GM18508 (cell line): ENCODE measurements at regions not wholly inside any gene's neighbourhood (a gene's known extent, or its start where the extent isn't known, plus 50 kb on each side); places are given as distances from the start of the nearest gene placed in this dataset.
A peak's percentile ranks its signal among the peaks of the same experiment; 100 is the strongest.

ENCODE experiments used
- ATAC-seq: cut with Tn5 transposase; IDR thresholded peaks from one replicate; pipeline ENCODE4 v1.9.1; 2021; ENCODE audit warnings: moderate number of reproducible peaks; ENCODE audit not compliant: insufficient read depth, unreplicated experiment

- no peak for ATAC-seq
Observed at GRCh38 chr6:95135182-95135581, 442.2 kb upstream of the MANEA start.

GRCh38 chr6:95142101-95142500 lies 435.2 kb upstream of the MANEA start:
- ATAC-seq: no peak

GRCh38 chr6:95142661-95143335 lies 434.5 kb upstream of the MANEA start:
- ATAC-seq: no peak

- no peak for ATAC-seq
Observed at GRCh38 chr6:95143408-95144180, 433.7 kb upstream of the MANEA start.

GRCh38 chr6:95145457-95145856 lies 431.9 kb upstream of the MANEA start:
- ATAC-seq: no peak

GRCh38 chr6:95159557-95159956 lies 417.8 kb upstream of the MANEA start:
- ATAC-seq: no peak

- no peak for ATAC-seq
Observed at GRCh38 chr6:95169775-95170174, 407.6 kb upstream of the MANEA start.

- no peak for ATAC-seq
Observed at GRCh38 chr6:95175927-95176675, 401.2 kb upstream of the MANEA start.

- no peak for ATAC-seq
Observed at GRCh38 chr6:95185874-95186273, 391.5 kb upstream of the MANEA start.

GRCh38 chr6:95186710-95187109 lies 390.6 kb upstream of the MANEA start:
- ATAC-seq: no peak

GRCh38 chr6:95197590-95197989 lies 379.7 kb upstream of the MANEA start:
- no peak for ATAC-seq

GRCh38 chr6:95203153-95203754 lies 374.1 kb upstream of the MANEA start:
- ATAC-seq: peak; percentile 94

GRCh38 chr6:95204178-95204577 lies 373.2 kb upstream of the MANEA start:
- ATAC-seq: no peak

GRCh38 chr6:95208621-95209020 lies 368.7 kb upstream of the MANEA start:
- ATAC-seq: no peak

GRCh38 chr6:95209074-95209473 lies 368.3 kb upstream of the MANEA start:
- ATAC-seq: no peak

GRCh38 chr6:95216555-95216954 lies 360.8 kb upstream of the MANEA start:
- ATAC-seq: no peak

GRCh38 chr6:95227351-95227750 lies 350.0 kb upstream of the MANEA start:
- ATAC-seq: no peak

- ATAC-seq: no peak
Observed at GRCh38 chr6:95228636-95229035, 348.7 kb upstream of the MANEA start.

- ATAC-seq: no peak
Observed at GRCh38 chr6:95230071-95230740, 347.1 kb upstream of the MANEA start.

GRCh38 chr6:95231416-95231815 lies 345.9 kb upstream of the MANEA start:
- ATAC-seq: no peak
